KOPT-K1 (cell line): ENCODE measurements at regions not wholly inside any gene's neighbourhood (a gene's known extent, or its start where the extent isn't known, plus 50 kb on each side); places are given as distances from the start of the nearest gene placed in this dataset.

Source experiments
- H3K27ac ChIP-seq: fragments of 200-600 bp; sonication (generic); 2 replicates; pipeline ENCODE4 v1.5.1; 2016; ENCODE audit warnings: antibody characterized with exemption, mild to moderate bottlenecking, low read depth, low read length; ENCODE audit not compliant: poor library complexity, severe bottlenecking
- H3K36me3 ChIP-seq: fragments of 200-600 bp; sonication (generic); 2 replicates; pipeline ENCODE4 v1.5.1; 2017; ENCODE audit warnings: antibody characterized with exemption, mild to moderate bottlenecking, low read length, moderate library complexity; ENCODE audit not compliant: insufficient read depth
- H3K9me3 ChIP-seq: fragments of 200-600 bp; sonication (generic); 2 replicates; pipeline ENCODE4 v1.5.1; 2017; ENCODE audit warnings: antibody characterized with exemption, low read length, mild to moderate bottlenecking; ENCODE audit not compliant: insufficient read depth, poor library complexity, severe bottlenecking

DNA sequence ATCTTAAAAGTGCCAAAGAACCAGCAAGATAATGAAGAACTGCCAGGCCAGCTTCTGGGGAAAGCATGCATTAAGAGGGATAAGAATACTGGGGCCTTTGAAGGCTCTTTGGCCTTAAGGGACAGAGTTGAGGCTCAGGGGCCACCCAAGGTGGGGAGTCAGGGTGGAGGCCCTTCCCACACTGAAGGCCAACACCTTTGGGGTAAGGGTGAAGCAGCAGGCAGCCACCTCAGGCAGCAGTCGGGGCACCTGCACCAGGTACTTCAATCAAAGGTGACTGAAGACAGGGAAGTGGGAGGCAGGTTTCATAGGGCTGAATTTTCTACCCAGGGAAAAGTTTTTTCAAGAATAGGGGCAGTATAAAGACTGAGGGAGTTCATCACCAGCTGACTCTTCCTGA, 87.7 kb upstream of the KLF13 start:
- Histone ChIP-seq H3K9me3 (no peaks in the 10 kb centered on the region), H3K27ac (no peak overlapping the region), H3K36me3 (no peaks in the 10 kb centered on the region)

DNA sequence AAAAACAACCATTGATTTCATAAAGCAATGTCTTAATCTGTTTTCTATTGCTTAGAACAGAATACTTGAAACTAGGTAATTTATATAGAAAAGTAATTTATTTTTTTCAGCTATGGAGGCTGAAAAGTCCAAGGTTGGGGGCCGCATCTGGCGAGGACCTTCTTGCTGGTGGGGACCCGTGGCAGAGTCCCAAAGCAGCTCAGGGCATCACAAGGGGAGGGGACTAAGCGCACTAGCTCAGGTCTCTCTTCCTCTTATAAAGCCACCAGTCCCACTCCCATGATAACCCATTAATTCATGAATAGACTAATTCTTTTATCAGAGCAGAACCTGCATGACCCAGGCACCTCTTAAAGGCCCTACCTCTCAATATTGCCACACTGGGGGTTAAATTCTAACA, 87.2 kb upstream of the KLF13 start:
- Histone ChIP-seq H3K9me3 (no peaks in the 10 kb centered on the region), H3K36me3 (no peaks in the 10 kb centered on the region), H3K27ac (no peak overlapping the region)

DNA sequence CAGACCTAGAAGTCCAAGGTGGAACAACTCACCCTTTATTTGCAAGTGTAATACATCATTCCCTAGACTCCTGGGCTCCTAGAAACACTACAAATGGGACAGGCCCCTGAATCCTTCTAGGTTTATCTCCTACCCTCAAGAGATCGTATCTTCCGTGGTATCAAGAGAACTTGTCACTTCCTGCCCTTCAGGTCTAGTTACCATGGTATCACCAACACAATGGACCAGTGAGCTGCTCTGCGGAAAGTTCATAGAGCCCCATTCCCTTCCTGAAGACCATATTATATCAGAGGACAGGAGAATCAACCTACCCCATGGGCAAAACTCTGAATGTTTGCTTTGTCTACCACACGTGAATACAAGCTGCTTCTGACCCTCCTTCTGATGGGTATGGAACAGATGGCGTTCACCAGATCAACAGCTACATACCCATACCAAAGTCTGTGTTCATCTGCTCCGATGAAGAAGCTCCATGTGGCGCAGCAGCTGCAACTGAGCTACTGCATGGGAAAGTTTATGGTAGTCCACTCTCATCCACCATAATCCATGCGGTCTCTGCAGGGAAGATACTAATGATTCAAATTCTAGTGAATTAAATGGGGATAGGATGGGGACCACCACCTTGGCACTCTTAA, 84.6 kb upstream of the KLF13 start:
- no peaks in the 10 kb centered on the region for H3K36me3 ChIP-seq
- no peak overlapping the region for H3K27ac ChIP-seq
- H3K9me3 ChIP-seq, result no peaks in the 10 kb centered on the region

DNA sequence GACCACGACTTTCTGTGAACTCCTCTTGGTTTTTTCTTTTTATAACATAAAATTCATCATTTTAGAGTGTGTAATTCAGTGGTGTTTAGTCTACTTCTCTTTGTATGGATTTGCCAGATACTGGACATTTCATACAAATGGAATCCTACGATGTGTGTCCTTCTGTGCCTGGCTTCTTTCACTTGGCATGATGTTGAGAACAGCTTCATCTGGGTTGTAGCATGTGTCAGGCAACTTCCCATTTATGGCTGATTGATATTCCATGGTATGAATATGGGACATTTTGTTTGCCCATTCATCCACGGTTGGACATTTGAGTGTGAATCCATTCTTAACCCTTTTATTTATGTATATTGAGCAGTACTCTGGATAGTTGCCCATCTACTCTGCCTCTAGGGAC, 82.7 kb upstream of the KLF13 start:
- H3K9me3 ChIP-seq, result no peaks in the 10 kb centered on the region
- no peak overlapping the region for H3K27ac ChIP-seq
- H3K36me3 ChIP-seq, result no peaks in the 10 kb centered on the region

DNA sequence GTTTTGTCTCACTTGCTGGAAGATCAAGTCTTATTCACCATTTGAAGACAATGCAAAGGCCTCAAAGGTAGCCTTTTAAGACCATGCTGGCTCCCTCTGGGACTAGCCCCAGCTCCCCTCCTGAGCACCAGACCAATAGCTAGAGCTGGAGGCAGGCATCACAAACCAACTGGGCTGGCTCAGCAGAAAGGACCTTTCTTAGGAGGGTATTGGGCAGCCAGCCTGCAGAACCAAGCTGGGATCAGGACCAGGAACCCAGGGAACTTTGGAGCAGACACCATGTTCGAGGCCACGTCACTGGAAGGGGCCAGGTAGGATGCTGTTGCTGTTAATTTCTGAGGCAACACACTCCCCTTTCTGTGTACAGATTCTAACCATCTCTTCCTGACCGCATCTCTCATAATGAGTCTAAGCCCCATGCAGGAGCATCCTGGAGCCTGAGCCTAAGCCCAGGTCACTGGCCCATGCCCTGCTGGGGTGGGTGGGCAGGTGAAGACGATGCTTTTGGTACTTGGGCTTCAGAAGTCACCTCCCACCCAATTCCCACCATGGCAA, 81.4 kb upstream of the KLF13 start:
- no peaks in the 10 kb centered on the region for H3K9me3 ChIP-seq
- H3K36me3 ChIP-seq, result no peaks in the 10 kb centered on the region
- no peak overlapping the region for H3K27ac ChIP-seq

DNA sequence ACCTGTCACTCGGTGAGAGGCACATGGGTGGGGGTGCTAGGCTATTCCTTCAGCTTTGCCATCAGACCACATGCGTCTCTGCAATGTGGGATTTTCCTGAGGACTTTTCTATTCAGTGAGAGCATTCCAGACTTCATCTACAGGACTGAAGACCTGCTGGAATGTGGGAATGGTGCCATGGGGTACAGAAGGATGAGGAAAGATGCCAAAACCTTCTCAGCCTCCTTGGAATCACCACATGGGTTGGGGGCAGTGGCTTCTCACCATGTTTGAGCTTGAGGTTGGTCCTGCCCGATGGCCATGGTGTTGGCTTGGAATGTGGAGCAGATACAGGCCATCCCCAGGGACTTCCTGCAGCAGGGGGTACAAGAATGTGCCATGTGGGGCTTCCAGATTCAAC, 80.9 kb upstream of the KLF13 start:
- Histone ChIP-seq H3K27ac (peak overlapping the region; percentile 7), H3K36me3 (no peaks in the 10 kb centered on the region), H3K9me3 (no peaks in the 10 kb centered on the region)

DNA sequence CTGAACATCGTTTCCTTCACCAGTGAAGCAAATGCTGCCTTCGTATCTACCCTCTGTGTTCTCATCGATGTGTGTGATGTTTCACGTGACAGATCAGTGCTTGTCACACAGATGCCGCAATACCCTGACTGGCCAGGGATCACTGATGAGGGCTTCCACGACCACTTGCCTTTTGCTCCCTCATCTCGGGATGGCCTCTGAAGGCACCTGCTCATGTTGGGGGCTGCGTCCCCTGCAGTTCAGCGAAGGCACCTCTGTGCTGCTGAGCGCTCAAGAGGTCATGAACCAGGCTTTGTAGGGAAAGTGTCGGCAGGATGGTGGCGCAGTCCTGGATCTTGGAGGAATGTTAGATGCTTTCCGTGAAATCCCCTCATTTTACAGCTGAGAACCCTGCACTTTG, 79.2 kb upstream of the KLF13 start:
- H3K36me3 ChIP-seq, result no peaks in the 10 kb centered on the region
- H3K9me3 ChIP-seq, result no peaks in the 10 kb centered on the region
- H3K27ac ChIP-seq, result no peak overlapping the region

DNA sequence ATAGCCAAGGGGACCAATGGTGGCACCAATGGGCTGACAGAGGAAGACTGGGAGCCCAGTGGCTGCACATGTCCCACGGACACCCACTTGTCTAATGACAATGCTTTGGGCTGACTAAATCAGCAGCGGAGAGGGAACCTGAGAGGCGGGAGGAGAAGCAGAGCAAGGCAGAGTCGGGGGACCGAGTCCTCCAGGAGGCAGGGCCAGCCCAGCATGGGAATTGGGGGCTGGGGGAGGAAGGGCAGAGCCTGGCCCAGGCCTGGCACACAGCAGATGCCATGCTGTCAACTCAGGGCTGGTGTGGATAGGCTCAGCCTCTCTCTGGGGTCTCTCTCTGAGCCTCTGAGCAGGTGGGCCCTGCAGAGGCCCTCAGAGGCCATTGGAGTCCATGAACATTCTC, 78.4 kb upstream of the KLF13 start:
- Histone ChIP-seq H3K27ac (no peak overlapping the region), H3K9me3 (no peaks in the 10 kb centered on the region)

DNA sequence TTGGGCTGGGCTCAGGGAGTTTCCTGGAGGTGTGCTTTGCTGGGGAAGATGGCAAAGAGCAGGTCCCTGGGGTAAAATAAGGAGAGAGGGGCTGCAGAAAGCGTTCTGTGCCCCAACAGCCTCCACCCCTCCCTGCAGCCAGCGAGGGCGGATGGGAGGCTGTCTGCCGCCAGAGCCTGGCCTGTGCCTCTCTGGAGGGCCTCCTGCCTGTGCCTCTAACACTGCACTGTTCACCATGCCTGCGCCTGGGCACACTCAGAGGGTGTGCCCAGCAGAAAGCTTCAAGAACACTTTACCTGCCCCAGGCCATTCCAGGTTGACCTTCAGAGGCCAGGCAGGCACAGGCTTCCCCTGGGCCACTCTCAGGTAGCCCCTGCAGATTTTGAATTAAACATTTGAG, 77.7 kb upstream of the KLF13 start:
- no peaks in the 10 kb centered on the region for H3K36me3 ChIP-seq
- H3K27ac ChIP-seq, result no peak overlapping the region
- no peaks in the 10 kb centered on the region for H3K9me3 ChIP-seq

More for the DNA sequence above, 78.4 kb upstream of the KLF13 start:
- no peaks in the 10 kb centered on the region for H3K36me3 ChIP-seq

DNA sequence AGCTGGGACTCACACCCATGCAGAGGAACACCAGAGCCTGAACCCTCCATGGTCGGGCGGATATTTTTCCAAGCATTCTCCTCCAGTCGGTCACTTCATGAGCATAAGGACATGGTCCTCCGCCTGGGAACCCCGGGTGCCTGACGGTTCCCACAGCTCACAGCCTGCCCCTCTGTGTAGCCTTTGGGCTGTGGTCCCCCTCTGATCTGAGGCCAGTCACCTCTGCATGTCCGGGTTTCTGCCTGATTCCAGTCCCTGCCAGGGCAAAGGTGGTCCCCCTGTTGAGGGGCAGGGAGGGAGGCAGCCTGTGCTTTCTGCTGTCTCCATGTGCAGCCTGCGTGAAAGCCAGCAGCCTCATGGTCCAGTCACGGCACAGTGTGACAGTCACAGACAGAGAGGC, 76.6 kb upstream of the KLF13 start:
- Histone ChIP-seq H3K36me3 (no peaks in the 10 kb centered on the region), H3K9me3 (no peaks in the 10 kb centered on the region), H3K27ac (no peak overlapping the region)

DNA sequence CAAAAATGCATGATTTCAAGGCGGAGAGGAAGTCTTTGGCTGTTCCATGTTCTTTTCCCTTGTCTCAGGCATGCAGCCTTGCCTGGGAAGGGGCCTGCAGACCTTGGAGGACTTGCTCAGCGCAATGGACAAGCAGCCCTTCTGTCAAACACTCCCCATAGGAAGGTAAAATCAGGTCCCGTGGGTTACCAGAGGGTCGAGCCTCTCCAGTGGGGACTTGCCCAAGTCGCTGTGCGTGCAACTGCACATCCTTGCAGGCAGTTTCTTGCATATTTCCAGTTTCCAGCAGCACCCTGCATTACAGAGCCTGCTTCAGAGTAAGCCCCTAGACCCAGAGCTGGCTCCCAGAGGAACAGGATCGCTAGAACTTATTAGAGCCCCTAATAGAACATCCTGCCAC, 75.5 kb upstream of the KLF13 start:
- H3K9me3 ChIP-seq, result no peaks in the 10 kb centered on the region
- H3K36me3 ChIP-seq, result no peaks in the 10 kb centered on the region
- H3K27ac ChIP-seq, result no peak overlapping the region

DNA sequence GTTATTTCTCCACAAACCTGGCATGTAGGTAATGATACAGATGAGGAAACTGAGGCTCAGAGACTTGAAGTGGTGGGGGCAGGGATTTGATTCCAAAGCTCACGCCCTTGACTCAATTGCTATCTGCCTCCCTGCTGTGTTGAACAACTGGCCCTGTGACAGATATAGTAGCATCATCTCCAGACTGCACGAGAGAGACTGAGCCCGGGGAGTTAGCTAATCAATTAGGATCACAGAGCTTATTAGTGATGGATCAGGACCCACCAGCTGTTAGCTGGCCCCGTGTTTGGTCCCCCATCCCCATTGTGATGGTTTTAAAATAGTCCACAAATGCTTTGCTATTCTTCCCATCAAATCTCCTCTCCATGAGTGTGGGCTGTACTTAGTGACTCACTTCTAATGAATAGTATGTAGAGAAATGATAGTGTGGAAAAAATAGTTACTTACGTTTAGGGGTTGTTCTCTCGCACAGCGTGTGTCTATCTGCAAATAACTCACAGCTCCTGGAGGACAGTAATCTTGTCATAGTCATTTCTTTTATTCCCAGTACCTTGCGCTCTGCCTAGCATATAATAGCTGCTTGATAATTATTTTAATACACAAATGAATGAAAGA, 74.4 kb upstream of the KLF13 start:
- Histone ChIP-seq H3K36me3 (no peaks in the 10 kb centered on the region), H3K27ac (no peak overlapping the region), H3K9me3 (no peaks in the 10 kb centered on the region)

DNA sequence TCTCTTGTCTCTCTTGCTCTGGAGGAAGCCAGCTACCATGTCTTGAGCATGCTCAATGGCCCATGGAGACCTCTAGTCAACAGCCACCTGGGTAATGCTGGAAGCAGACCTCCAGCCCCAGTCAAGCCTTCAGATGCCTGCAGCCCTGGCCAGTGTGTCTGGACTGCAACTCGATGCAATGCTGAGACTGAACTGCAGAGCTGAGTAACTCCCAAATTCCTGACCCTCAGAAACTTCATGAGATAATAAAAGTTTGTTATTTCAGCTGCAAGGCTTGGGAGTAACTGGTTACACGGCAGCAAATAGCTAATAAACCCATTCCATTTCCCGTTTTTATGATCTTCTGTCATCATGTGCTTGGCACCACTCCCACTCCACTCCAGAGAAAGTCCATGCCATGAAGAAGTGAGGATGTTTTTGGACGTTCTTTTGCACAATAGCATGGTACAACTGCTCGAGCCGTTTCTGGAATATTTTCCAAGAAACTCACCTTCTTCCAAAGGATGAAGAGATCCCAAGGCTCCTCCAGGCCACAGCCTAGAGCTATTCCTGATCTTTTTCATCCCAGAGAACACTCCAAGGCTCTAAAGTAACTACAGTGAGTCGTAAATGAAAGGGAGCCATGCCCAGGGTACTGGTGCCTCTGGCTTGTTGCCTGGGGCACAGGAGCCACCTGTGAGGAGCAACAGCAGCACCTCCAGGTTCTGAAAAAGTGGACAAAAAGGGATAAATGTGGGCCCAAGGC, 72.0 kb upstream of the KLF13 start:
- H3K27ac ChIP-seq, result peak overlapping the region; percentile 65
- no peaks in the 10 kb centered on the region for H3K36me3 ChIP-seq
- no peaks in the 10 kb centered on the region for H3K9me3 ChIP-seq

DNA sequence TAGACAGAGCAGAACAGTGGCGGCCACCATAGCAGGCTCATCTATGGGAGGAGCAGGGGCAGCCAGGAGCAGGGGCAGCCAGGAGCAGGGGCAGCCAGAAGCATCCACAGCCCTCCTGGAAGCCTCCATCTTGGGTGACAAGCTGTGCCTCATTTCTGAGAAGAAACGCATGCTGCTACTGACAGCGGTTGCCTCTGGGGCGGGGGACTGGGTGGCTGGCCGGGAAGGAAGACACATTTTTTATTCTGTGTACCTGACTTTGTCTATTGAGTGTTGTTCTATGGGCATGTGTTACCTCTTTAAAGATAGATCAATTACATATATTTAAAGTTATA, 71.5 kb upstream of the KLF13 start:
- H3K36me3 ChIP-seq, result no peaks in the 10 kb centered on the region
- H3K27ac ChIP-seq, result peak overlapping the region; percentile 65
- H3K9me3 ChIP-seq, result no peaks in the 10 kb centered on the region

DNA sequence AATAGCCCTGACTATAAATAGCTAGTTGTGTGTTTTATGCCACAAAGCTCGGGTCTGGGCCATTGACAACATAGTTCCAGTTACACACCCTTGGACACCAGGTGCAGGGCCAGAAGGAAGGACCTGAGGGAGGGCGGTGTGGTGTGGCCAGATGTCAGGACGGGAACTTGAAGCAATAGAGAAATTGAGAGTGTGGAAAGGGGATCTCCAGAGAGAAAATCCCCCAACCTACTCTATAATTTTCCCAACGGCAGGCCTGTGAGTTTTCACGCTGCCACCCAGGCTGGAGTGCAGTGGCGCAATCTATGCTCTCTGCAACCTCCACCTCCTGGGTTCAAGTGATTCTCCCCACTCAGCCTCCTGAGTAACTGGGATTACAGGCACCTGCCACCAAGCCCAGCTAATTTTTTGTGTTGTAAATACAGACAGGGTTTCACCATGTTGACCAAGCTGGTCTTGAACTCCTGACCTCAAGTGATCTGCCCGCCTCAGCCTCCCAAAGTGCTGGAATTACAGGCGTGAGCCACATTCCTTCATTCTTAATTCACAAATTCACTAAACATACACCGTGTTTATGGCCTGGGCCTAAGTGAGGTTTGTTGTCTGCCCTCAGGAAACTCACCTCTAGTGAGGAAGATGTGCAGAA, 70.8 kb upstream of the KLF13 start:
- Histone ChIP-seq H3K27ac (peak overlapping the region; percentile 65), H3K36me3 (no peaks in the 10 kb centered on the region), H3K9me3 (no peaks in the 10 kb centered on the region)
